ENCODE measurements at regions not wholly inside any gene's neighbourhood (a gene's known extent, or its start where the extent isn't known, plus 50 kb on each side); places are given as distances from the start of the nearest gene placed in this dataset.

- Histone ChIP-seq H3K4me3 (replicated peaks; ENCODE audit: insufficient read depth, low read length) (no peak overlapping the region), H3K27me3 (ENCODE audit: insufficient read depth, poor library complexity, severe bottlenecking) (no peaks in the 10 kb centered on the region), H3K27ac (replicated peaks) (no peak overlapping the region)
- no peak for TF ChIP-seq SPI1 (IDR thresholded peaks at IDR 0.05; ENCODE audit: borderline replicate concordance, low read depth)
- DNase-seq (ENCODE audit: low read depth in 1 of 2, low spot score in 1 of 2): no peak
These were observed 957.2 kb downstream of the BRD1 start for GRCh38 chr22:48870436-48870835.

GRCh38 chr22:48869788-48870187 is 957.9 kb downstream of the BRD1 start:
- TF ChIP-seq SPI1 (IDR thresholded peaks at IDR 0.05; ENCODE audit: borderline replicate concordance, low read depth) (no peak), GABPA (IDR thresholded peaks at IDR 0.05; ENCODE audit: low read depth) (no peak), CTCF (IDR thresholded peaks at IDR 0.05; ENCODE audit: insufficient read depth, low read length) (no peak), POLR2AphosphoS5 (IDR thresholded peaks at IDR 0.05; ENCODE audit: low read depth) (no peak), REST (IDR thresholded peaks at IDR 0.05; ENCODE audit: insufficient replicate concordance, low read depth) (no peak)
- Histone ChIP-seq H3K4me3 (replicated peaks; ENCODE audit: insufficient read depth, low read length) (no peak overlapping the region), H3K27me3 (ENCODE audit: insufficient read depth, poor library complexity, severe bottlenecking) (no peaks in the 10 kb centered on the region), H3K27ac (replicated peaks) (no peak overlapping the region)
- DNase-seq (ENCODE audit: low read depth in 1 of 2, low spot score in 1 of 2): no peak

- Histone ChIP-seq H3K4me3 (replicated peaks; ENCODE audit: insufficient read depth, low read length) (no peak overlapping the region), H3K27ac (replicated peaks) (no peak overlapping the region), H3K27me3 (ENCODE audit: insufficient read depth, poor library complexity, severe bottlenecking) (no peaks in the 10 kb centered on the region)
- no peak for TF ChIP-seq REST (IDR thresholded peaks at IDR 0.05; ENCODE audit: insufficient replicate concordance, low read depth)
- TF ChIP-seq POLR2AphosphoS5 (IDR thresholded peaks at IDR 0.05; ENCODE audit: low read depth): no peak
- TF ChIP-seq GABPA (IDR thresholded peaks at IDR 0.05; ENCODE audit: low read depth): no peak
- no peak for TF ChIP-seq CTCF (IDR thresholded peaks at IDR 0.05; ENCODE audit: insufficient read depth, low read length)
- no peak for TF ChIP-seq SPI1 (IDR thresholded peaks at IDR 0.05; ENCODE audit: borderline replicate concordance, low read depth)
- no peak for DNase-seq (ENCODE audit: low read depth in 1 of 2, low spot score in 1 of 2)
These were observed 958.5 kb downstream of the BRD1 start for GRCh38 chr22:48869161-48869560.

GRCh38 chr22:48868554-48868953 is 959.1 kb downstream of the BRD1 start:
- H3K4me3 ChIP-seq (replicated peaks; ENCODE audit: insufficient read depth, low read length): no peak overlapping the region
- no peaks in the 10 kb centered on the region for H3K27me3 ChIP-seq (ENCODE audit: insufficient read depth, poor library complexity, severe bottlenecking)
- DNase-seq (ENCODE audit: low read depth in 1 of 2, low spot score in 1 of 2): no peak
- TF ChIP-seq POLR2AphosphoS5 (IDR thresholded peaks at IDR 0.05; ENCODE audit: low read depth) (no peak), GABPA (IDR thresholded peaks at IDR 0.05; ENCODE audit: low read depth) (no peak), REST (IDR thresholded peaks at IDR 0.05; ENCODE audit: insufficient replicate concordance, low read depth) (no peak), CTCF (IDR thresholded peaks at IDR 0.05; ENCODE audit: insufficient read depth, low read length) (no peak), SPI1 (IDR thresholded peaks at IDR 0.05; ENCODE audit: borderline replicate concordance, low read depth) (no peak)
- no peak overlapping the region for H3K27ac ChIP-seq (replicated peaks)

Measured in HL-60 (cell line).